Lower leg skin (tissue), 3 donors: ENCODE measurements at regions not wholly inside any gene's neighbourhood (a gene's known extent, or its start where the extent isn't known, plus 50 kb on each side); places are given as distances from the start of the nearest gene placed in this dataset.

Source experiments
- POLR2A ChIP-seq, 2 donors: fragments of 450-650 bp; IDR thresholded peaks; one replicate each; pipeline ENCODE4 v1.6.1; 2016 to 2017; ENCODE audit warnings: antibody characterized with exemption in 2 of 2, mild to moderate bottlenecking in 1 of 2, moderate library complexity in 1 of 2
- TF ChIP-seq, protein P1 (sequence below), 3 donors: fragments of 450-650 bp; IDR thresholded peaks; one replicate each; pipeline ENCODE4 v1.5.1; 2016; ENCODE audit warnings: antibody characterized with exemption in 3 of 3, mild to moderate bottlenecking in 3 of 3, moderate library complexity in 2 of 3

DNA sequence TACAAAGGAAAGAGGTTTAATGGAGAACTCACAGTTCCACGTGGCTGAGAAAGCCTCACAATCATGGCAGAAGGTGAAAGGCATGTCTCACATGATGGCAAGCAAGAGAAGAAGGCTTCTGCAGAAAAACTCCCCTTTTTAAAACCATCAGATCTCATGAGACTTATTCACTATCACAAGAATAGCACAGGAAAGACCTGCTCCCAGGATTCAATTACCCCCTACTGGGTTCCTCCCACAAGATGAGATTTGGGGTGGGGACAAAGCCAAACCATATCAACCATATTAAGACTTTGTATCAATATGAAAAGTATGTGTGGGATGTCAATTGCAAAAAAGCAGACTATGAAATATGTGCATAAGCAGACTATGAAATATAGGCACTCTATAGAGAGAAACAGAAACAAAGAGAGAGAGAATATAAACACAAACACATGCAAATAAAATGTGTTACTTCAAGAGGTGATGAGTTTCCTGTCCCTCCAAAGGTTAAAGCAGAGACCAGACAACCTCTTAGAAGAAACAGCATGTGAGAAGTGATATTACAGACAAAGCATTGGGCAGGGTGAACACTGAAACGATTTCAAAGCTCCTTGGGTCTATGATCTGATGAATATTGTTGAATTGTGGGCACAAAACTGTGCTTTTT lies 151.2 kb upstream of the KRR1 start:
- TF ChIP-seq, protein P1, sequence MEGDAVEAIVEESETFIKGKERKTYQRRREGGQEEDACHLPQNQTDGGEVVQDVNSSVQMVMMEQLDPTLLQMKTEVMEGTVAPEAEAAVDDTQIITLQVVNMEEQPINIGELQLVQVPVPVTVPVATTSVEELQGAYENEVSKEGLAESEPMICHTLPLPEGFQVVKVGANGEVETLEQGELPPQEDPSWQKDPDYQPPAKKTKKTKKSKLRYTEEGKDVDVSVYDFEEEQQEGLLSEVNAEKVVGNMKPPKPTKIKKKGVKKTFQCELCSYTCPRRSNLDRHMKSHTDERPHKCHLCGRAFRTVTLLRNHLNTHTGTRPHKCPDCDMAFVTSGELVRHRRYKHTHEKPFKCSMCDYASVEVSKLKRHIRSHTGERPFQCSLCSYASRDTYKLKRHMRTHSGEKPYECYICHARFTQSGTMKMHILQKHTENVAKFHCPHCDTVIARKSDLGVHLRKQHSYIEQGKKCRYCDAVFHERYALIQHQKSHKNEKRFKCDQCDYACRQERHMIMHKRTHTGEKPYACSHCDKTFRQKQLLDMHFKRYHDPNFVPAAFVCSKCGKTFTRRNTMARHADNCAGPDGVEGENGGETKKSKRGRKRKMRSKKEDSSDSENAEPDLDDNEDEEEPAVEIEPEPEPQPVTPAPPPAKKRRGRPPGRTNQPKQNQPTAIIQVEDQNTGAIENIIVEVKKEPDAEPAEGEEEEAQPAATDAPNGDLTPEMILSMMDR (IDR thresholded peaks at IDR 0.05) = no peak
- no peak for TF ChIP-seq POLR2A (IDR thresholded peaks at IDR 0.05)
